Gastrocnemius medialis (tissue), 4 donors: ENCODE measurements at regions not wholly inside any gene's neighbourhood (a gene's known extent, or its start where the extent isn't known, plus 50 kb on each side); places are given as distances from the start of the nearest gene placed in this dataset.

Source experiments
- ATAC-seq, 2 donors: fragments of 150-250 bp; one replicate each; pipeline ENCODE4 v1.9.1; 2016
- DNase-seq, 2 donors: peaks; one replicate each; pipeline ENCODE4 v3.0.0-alpha.2; 2019
- H3K27ac ChIP-seq, 4 donors: fragments of 200-600 bp; sonication (generic); 1 replicate in 1 of 4; 2 replicates in 3 of 4; pipeline ENCODE4 v1.5.1; 2016 to 2018; ENCODE audit warnings: mild to moderate bottlenecking in 2 of 4, moderate library complexity in 1 of 4
- H3K27me3 ChIP-seq, 3 donors: fragments of 200-600 bp; sonication (generic) in 2 of 3; 1 replicate in 1 of 3; 2 replicates in 2 of 3; pipeline versions ENCODE4 v1.5.1 to v1.6.0; 2016 to 2019; ENCODE audit warnings: mild to moderate bottlenecking in 1 of 3, moderate library complexity in 1 of 3
- H3K36me3 ChIP-seq, 2 donors: fragments of 200-600 bp; sonication (generic) in 1 of 2; one replicate each; pipeline ENCODE4 v1.5.1; 2017 to 2018
- H3K4me1 ChIP-seq, 2 donors: fragments of 200-600 bp; sonication (generic) in 1 of 2; one replicate each; pipeline ENCODE4 v1.5.1; 2016 to 2017; ENCODE audit warnings: mild to moderate bottlenecking in 2 of 2
- H3K4me3 ChIP-seq, 4 donors: fragments of 200-600 bp; sonication (generic) in 3 of 4; 1 replicate in 1 of 4; 2 replicates in 3 of 4; pipeline ENCODE4 v1.5.1; 2016 to 2019; ENCODE audit warnings: mild to moderate bottlenecking in 2 of 4
- H3K9me3 ChIP-seq, 3 donors: fragments of 200-600 bp; sonication (generic) in 2 of 3; 1 replicate in 1 of 3; 2 replicates in 2 of 3; pipeline ENCODE4 v1.5.1; 2016 to 2019
- CTCF ChIP-seq, 5 experiments: fragments of 450-650 bp in 3 of 5; fragments of 200-600 bp in 2 of 5; sonication (generic) in 2 of 5; IDR thresholded peaks in 4 of 5; conservative IDR thresholded peaks in 1 of 5; 1 replicate in 4 of 5; 2 replicates in 1 of 5; pipeline ENCODE4 v1.5.1; 2016 to 2019; ENCODE audit warnings: antibody characterized with exemption in 5 of 5, mild to moderate bottlenecking in 3 of 5, moderate library complexity in 3 of 5
- POLR2A ChIP-seq, 2 donors: fragments of 450-650 bp; IDR thresholded peaks; one replicate each; pipeline ENCODE4 v1.6.1; 2017; ENCODE audit warnings: antibody characterized with exemption in 2 of 2, mild to moderate bottlenecking in 2 of 2, moderate library complexity in 2 of 2
- in situ Hi-C, 4 donors: fragments of 200-750 bp; cut with MboI; loops; one replicate each; pipeline versions ENCODE4 v1.15.0 to v1.8.0; 2017; ENCODE audit warnings: low sequenced_read_pairs in 4 of 4
- intact Hi-C: fragments of 100-400 bp; cut with DNase I; formaldehyde crosslinking; loops from one replicate; pipeline ENCODE4 v1.15.1; 2023; ENCODE audit warnings: low total_unique reads

GRCh38 chr2:152227969-152228592 is 52.5 kb upstream of the STAM2 start:
- Histone ChIP-seq H3K27ac (peak overlapping the region in 3 of 4 donors; percentile 4 to 52 (median 48)), H3K4me1 (peaks cover 5 to 11% of the 10 kb centered on the region in 2 donors), H3K4me3 (no peak overlapping the region), H3K9me3 (no peaks in the 10 kb centered on the region), H3K27me3 (no peaks in the 10 kb centered on the region), H3K36me3 (no peaks in the 10 kb centered on the region)
- intact Hi-C loops: no loop called here
- DNase-seq (no peak), ATAC-seq (peak in 1 of 2 donors; percentile 33)
- TF ChIP-seq CTCF (IDR thresholded peaks at IDR 0.05 in 4 of 5, conservative IDR thresholded peaks at IDR 0.05 in 1 of 5): no peak
- TF ChIP-seq POLR2A (IDR thresholded peaks at IDR 0.05): no peak
- in situ Hi-C loops: no loop called here

DNA sequence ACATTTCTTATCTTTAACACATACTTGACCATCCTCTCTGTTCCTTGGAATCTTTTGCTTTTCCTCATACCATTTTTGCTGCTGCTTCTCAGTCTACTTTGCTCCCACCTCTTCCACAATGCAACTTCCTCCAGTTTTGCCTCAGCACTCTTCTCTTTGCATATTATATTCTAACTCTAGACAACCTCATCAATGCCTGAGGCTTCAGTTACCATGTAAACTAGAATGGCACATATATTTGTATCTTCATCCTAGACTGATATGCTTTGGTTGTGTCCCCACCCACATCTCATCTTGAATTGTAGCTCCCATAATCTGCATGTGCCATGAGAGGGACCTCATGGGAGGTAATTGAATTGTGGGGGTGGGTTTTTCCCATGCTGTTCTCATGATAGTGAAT is 55.9 kb upstream of the STAM2 start:
- Histone ChIP-seq H3K4me1 (no peaks in the 10 kb centered on the region), H3K4me3 (no peak overlapping the region), H3K27me3 (no peaks in the 10 kb centered on the region), H3K27ac (no peak overlapping the region), H3K9me3 (no peaks in the 10 kb centered on the region), H3K36me3 (no peaks in the 10 kb centered on the region)
- intact Hi-C loops: no loop called here
- no peak for ATAC-seq
- TF ChIP-seq POLR2A (IDR thresholded peaks at IDR 0.05) (no peak), CTCF (IDR thresholded peaks at IDR 0.05 in 4 of 5, conservative IDR thresholded peaks at IDR 0.05 in 1 of 5) (no peak)
- in situ Hi-C loops: no loop called here
- DNase-seq: no peak

- Histone ChIP-seq H3K27ac (no peak overlapping the region), H3K4me1 (no peaks in the 10 kb centered on the region), H3K27me3 (no peaks in the 10 kb centered on the region), H3K9me3 (no peaks in the 10 kb centered on the region), H3K36me3 (no peaks in the 10 kb centered on the region), H3K4me3 (no peak overlapping the region)
- in situ Hi-C loops: no loop called here
- DNase-seq: no peak
- no peak for ATAC-seq
- intact Hi-C loops: no loop called here
- no peak for TF ChIP-seq POLR2A (IDR thresholded peaks at IDR 0.05)
- TF ChIP-seq CTCF (IDR thresholded peaks at IDR 0.05 in 4 of 5, conservative IDR thresholded peaks at IDR 0.05 in 1 of 5): no peak
These were observed 58.7 kb upstream of the STAM2 start for GRCh38 chr2:152234277-152234676.

GRCh38 chr2:152236191-152236925 is 60.8 kb upstream of the STAM2 start:
- H3K27me3 ChIP-seq: no peaks in the 10 kb centered on the region
- H3K9me3 ChIP-seq: no peaks in the 10 kb centered on the region
- no peaks in the 10 kb centered on the region for H3K4me1 ChIP-seq
- no peaks in the 10 kb centered on the region for H3K36me3 ChIP-seq
- no peak overlapping the region for H3K4me3 ChIP-seq
- in situ Hi-C loops (no loop called here), intact Hi-C loops (no loop called here)
- H3K27ac ChIP-seq: no peak overlapping the region
- TF ChIP-seq POLR2A (IDR thresholded peaks at IDR 0.05) (no peak), CTCF (IDR thresholded peaks at IDR 0.05 in 4 of 5, conservative IDR thresholded peaks at IDR 0.05 in 1 of 5) (no peak)
- ATAC-seq (no peak), DNase-seq (no peak)
